ENCODE measurements at regions not wholly inside any gene's neighbourhood (a gene's known extent, or its start where the extent isn't known, plus 50 kb on each side); places are given as distances from the start of the nearest gene placed in this dataset.

DNA sequence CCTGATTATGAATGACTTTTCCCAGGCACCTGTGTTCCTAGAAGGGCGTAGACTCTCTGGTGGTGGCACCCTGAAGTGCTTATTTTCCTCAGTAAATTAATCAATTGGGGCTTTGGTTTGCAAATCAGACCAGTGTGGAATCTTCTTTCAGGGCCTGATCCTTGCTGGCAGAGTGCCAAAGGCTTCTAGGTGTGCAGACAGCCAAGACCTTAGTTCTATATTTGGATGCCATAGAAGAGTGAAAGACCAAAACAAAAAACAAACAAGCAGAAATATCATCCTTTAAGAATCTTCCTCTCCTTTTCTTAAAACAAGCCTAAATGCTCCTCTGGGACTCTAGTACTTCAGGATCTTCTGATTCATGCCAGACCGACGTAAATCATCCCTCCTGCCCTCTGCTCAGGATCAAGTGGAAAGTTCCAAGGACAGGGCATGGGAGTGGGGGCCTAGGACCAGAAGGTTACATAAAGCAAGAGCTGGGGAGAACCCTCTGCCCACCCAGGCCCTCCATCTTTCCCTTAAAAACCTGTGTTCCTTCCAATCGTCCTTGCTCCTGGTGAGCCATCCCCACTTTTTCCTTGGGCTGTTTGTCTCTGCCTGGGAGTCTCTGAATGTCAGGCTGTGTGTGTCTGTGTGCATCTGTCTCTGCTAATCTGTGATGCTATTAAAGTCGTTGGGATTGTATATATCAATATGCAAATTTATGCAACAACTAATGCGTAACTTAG is 70.5 kb upstream of the MYLIP start:
- Histone ChIP-seq H3K9ac (no peak overlapping the region), H2AFZ (ENCODE audit: low read depth) (no peak overlapping the region), H3K27ac (ENCODE audit: low read depth in 2 of 2, low read length in 1 of 2) (no peak overlapping the region), H3K9me2 (no peaks in the 10 kb centered on the region), H3K4me1 (ENCODE audit: control insufficient read depth in 1 of 2, insufficient read depth in 2 of 2, low read depth in 1 of 2, low read length in 1 of 2) (no peaks in the 10 kb centered on the region), H3K36me3 (replicated peaks in 1 of 2; ENCODE audit: control insufficient read depth in 1 of 2, insufficient read depth in 2 of 2, low read length in 1 of 2) (no peaks in the 10 kb centered on the region), H4K20me1 (ENCODE audit: insufficient read depth) (no peaks in the 10 kb centered on the region), H3K4me2 (no peak overlapping the region), H3K27me3 (ENCODE audit: insufficient read depth) (no peaks in the 10 kb centered on the region), H3K4me3 (ENCODE audit: low read depth in 2 of 2, low read length in 1 of 2) (no peak overlapping the region), H3F3A (replicated peaks; ENCODE audit: insufficient read depth) (no peaks in the 10 kb centered on the region), H3K79me2 (ENCODE audit: insufficient read depth) (no peaks in the 10 kb centered on the region), H3K9me3 (no peaks in the 10 kb centered on the region)
- DNase-seq: no peak
- CTCF ChIA-PET: interaction anchor here (2.3 kb wide), 1 partner anchor 70 kb away, joined by 7 read pairs; the partner anchor contains the start of gene MYLIP
- WGBS (ENCODE audit: low lambda C conversion rate): 55% methylated on average over 6 of the region's 6 CpGs
- POLR2A ChIA-PET: no interaction called here
- no peak for TF ChIP-seq EP300 (IDR thresholded peaks at IDR 0.05; ENCODE audit: borderline replicate concordance in 1 of 2, low read depth in 1 of 2, low read length in 1 of 2)
- no peak for TF ChIP-seq RXRA (IDR thresholded peaks at IDR 0.05; ENCODE audit: borderline replicate concordance, low read depth)
- TF ChIP-seq RAD21 (IDR thresholded peaks at IDR 0.05; ENCODE audit: low read length): no peak
- TF ChIP-seq REST (IDR thresholded peaks at IDR 0.05; ENCODE audit: low read depth, low read length): no peak
- TF ChIP-seq EZH2phosphoT487 (IDR thresholded peaks at IDR 0.05; ENCODE audit: borderline replicate concordance, low read depth): no peak
- no peak for TF ChIP-seq NRF1 (IDR thresholded peaks at IDR 0.05; ENCODE audit: low read depth, low read length)
- no peak for TF ChIP-seq IRF3 (IDR thresholded peaks at IDR 0.05; ENCODE audit: low read depth, low read length)
- no peak for TF ChIP-seq TEAD4 (IDR thresholded peaks at IDR 0.05; ENCODE audit: borderline replicate concordance, insufficient read depth)
- no peak for TF ChIP-seq GATA2 (CRISPR knock-in tag; IDR thresholded peaks at IDR 0.05)
- no peak for TF ChIP-seq POLR2AphosphoS5 (IDR thresholded peaks at IDR 0.05; ENCODE audit: low read depth, low read length)
- no peak for TF ChIP-seq FOXJ3 (CRISPR knock-in tag; IDR thresholded peaks at IDR 0.05)
- no peak for TF ChIP-seq MXI1 (IDR thresholded peaks at IDR 0.05; ENCODE audit: low read depth, low read length)
- TF ChIP-seq ZBTB33 (IDR thresholded peaks at IDR 0.05; ENCODE audit: borderline replicate concordance, low read depth): no peak
- no peak for TF ChIP-seq JUND (IDR thresholded peaks at IDR 0.05)
